GM18520 (cell line): ENCODE measurements at regions not wholly inside any gene's neighbourhood (a gene's known extent, or its start where the extent isn't known, plus 50 kb on each side); places are given as distances from the start of the nearest gene placed in this dataset.

ENCODE experiments used
- ATAC-seq: cut with Tn5 transposase; IDR thresholded peaks from one replicate; pipeline ENCODE4 v1.9.1; 2021; ENCODE audit not compliant: unreplicated experiment

GRCh38 chr6:170136541-170137175 is 154.2 kb downstream of the DLL1 start:
- no peak for ATAC-seq

GRCh38 chr6:170135821-170136471 is 154.9 kb downstream of the DLL1 start:
- ATAC-seq, result no peak

GRCh38 chr6:170135461-170135820 is 155.4 kb downstream of the DLL1 start:
- no peak for ATAC-seq

GRCh38 chr6:170134471-170135440 is 156.1 kb downstream of the DLL1 start:
- no peak for ATAC-seq

- ATAC-seq, result no peak
These were observed 156.8 kb downstream of the DLL1 start for GRCh38 chr6:170134031-170134470.

- no peak for ATAC-seq
These were observed 158.3 kb downstream of the DLL1 start for GRCh38 chr6:170132561-170132991.

GRCh38 chr6:170132011-170132521 is 158.8 kb downstream of the DLL1 start:
- no peak for ATAC-seq

- no peak for ATAC-seq
These were observed 159.5 kb downstream of the DLL1 start for GRCh38 chr6:170131351-170131750.

GRCh38 chr6:170130771-170131241 is 160.1 kb downstream of the DLL1 start:
- ATAC-seq, result no peak

GRCh38 chr6:170130201-170130621 is 160.7 kb downstream of the DLL1 start:
- no peak for ATAC-seq

GRCh38 chr6:170129691-170130171 is 161.1 kb downstream of the DLL1 start:
- ATAC-seq, result no peak

- no peak for ATAC-seq
These were observed 161.8 kb downstream of the DLL1 start for GRCh38 chr6:170128811-170129681.

GRCh38 chr6:170128346-170128745 is 162.5 kb downstream of the DLL1 start:
- ATAC-seq, result no peak

GRCh38 chr6:170127151-170127550 is 163.7 kb downstream of the DLL1 start:
- no peak for ATAC-seq

- ATAC-seq, result no peak
These were observed 165.2 kb downstream of the DLL1 start for GRCh38 chr6:170125456-170126300.

- no peak for ATAC-seq
These were observed 166.0 kb downstream of the DLL1 start for GRCh38 chr6:170124836-170125235.

GRCh38 chr6:170124150-170124549 is 166.7 kb downstream of the DLL1 start:
- no peak for ATAC-seq

GRCh38 chr6:170122651-170123050 is 168.2 kb downstream of the DLL1 start:
- ATAC-seq, result no peak
